ENCODE measurements at regions not wholly inside any gene's neighbourhood (a gene's known extent, or its start where the extent isn't known, plus 50 kb on each side); places are given as distances from the start of the nearest gene placed in this dataset.

DNA sequence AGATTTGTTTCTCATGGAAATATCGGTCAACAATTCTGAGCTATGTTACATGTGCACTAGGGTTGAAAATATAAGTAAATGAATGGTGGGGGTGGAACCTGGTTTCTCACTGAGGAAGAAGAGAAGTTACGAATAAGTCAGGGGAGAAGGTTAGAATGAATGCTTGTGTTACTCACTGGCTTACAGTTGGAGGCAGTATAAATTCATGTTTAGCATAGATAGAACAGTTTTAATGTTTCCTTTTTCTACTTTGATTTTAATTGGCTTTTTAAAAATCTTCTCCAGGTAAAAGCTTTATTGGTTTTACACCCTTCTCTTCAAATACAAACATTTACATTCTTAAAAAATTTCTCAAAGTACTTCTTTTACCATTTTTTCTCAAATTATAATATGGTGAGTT lies 1113.7 kb downstream of the CDH11 start:
- TF ChIP-seq, protein P1, sequence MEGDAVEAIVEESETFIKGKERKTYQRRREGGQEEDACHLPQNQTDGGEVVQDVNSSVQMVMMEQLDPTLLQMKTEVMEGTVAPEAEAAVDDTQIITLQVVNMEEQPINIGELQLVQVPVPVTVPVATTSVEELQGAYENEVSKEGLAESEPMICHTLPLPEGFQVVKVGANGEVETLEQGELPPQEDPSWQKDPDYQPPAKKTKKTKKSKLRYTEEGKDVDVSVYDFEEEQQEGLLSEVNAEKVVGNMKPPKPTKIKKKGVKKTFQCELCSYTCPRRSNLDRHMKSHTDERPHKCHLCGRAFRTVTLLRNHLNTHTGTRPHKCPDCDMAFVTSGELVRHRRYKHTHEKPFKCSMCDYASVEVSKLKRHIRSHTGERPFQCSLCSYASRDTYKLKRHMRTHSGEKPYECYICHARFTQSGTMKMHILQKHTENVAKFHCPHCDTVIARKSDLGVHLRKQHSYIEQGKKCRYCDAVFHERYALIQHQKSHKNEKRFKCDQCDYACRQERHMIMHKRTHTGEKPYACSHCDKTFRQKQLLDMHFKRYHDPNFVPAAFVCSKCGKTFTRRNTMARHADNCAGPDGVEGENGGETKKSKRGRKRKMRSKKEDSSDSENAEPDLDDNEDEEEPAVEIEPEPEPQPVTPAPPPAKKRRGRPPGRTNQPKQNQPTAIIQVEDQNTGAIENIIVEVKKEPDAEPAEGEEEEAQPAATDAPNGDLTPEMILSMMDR (optimal IDR thresholded peaks at IDR 0.05 in 1 of 3, IDR thresholded peaks at IDR 0.05 in 1 of 3, conservative IDR thresholded peaks at IDR 0.05 in 1 of 3; ENCODE audit: extremely low read depth in 1 of 3, insufficient read depth in 2 of 3, low read length in 3 of 3) = no peak
- TF ChIP-seq EZH2 (IDR thresholded peaks at IDR 0.05; ENCODE audit: low read length) = no peak

All from keratinocyte (primary cell).